Brain microvascular endothelial cell (primary cell): ENCODE measurements at regions not wholly inside any gene's neighbourhood (a gene's known extent, or its start where the extent isn't known, plus 50 kb on each side); places are given as distances from the start of the nearest gene placed in this dataset.

Experiments
- DNase-seq: peaks from one replicate; pipeline ENCODE4 v3.0.0-alpha.2; 2020
- H3K27ac ChIP-seq: fragments of 250-450 bp; sonication (Bioruptor Pico); 2 replicates; pipeline ENCODE4 v1.5.1; 2020; ENCODE audit warnings: mild to moderate bottlenecking, moderate library complexity
- H3K27me3 ChIP-seq: fragments of 250-450 bp; sonication (Bioruptor Pico); replicated peaks from 2 replicates; pipeline ENCODE4 v1.5.1; 2020; ENCODE audit warnings: mild to moderate bottlenecking
- H3K36me3 ChIP-seq: fragments of 250-450 bp; sonication (Bioruptor Pico); replicated peaks from 2 replicates; pipeline ENCODE4 v1.5.1; 2020; ENCODE audit warnings: mild to moderate bottlenecking
- H3K4me3 ChIP-seq: 2 replicates; pipeline ENCODE4 v1.5.1; 2011; ENCODE audit warnings: low read depth, mild to moderate bottlenecking, control low read depth, low read length, moderate library complexity
- in situ Hi-C: cut with HindIII; loops from 2 replicates; pipeline ENCODE4 v1.10.0; 2017; ENCODE audit warnings: low sequenced_read_pairs, low pct_ligation_motif_present
- TF ChIP-seq, protein P1 (sequence below): IDR thresholded peaks from 2 replicates; pipeline ENCODE4 v1.5.1; 2011; ENCODE audit warnings: low read depth, mild to moderate bottlenecking, moderate library complexity, low read length, control low read depth, inconsistent platforms; ENCODE audit errors: missing control alignments

DNA sequence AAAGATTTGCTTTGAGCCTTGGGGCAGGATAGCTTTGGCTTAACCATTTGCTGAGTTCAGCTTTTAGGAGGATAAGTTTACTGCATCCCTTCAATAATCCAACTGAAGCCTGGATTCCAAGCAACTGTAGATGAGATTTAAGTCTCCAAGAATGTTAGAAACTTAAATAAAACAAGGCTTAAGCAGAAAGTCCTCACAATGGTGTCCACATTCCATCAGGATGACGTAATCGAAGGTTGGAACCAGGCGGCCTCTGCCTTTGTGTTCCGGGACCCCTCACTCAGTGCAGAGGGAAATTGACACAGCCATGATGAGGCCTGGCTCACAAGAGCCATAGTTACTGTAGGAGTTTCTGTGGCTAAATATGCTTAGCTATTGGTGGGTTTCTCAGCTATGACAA, 260.4 kb downstream of the LPIN1 start:
- H3K4me3 ChIP-seq = no peak overlapping the region
- H3K36me3 ChIP-seq = no peaks in the 10 kb centered on the region
- in situ Hi-C loops = no loop called here
- no peaks in the 10 kb centered on the region for H3K27me3 ChIP-seq
- no peak overlapping the region for H3K27ac ChIP-seq
- TF ChIP-seq, protein P1, sequence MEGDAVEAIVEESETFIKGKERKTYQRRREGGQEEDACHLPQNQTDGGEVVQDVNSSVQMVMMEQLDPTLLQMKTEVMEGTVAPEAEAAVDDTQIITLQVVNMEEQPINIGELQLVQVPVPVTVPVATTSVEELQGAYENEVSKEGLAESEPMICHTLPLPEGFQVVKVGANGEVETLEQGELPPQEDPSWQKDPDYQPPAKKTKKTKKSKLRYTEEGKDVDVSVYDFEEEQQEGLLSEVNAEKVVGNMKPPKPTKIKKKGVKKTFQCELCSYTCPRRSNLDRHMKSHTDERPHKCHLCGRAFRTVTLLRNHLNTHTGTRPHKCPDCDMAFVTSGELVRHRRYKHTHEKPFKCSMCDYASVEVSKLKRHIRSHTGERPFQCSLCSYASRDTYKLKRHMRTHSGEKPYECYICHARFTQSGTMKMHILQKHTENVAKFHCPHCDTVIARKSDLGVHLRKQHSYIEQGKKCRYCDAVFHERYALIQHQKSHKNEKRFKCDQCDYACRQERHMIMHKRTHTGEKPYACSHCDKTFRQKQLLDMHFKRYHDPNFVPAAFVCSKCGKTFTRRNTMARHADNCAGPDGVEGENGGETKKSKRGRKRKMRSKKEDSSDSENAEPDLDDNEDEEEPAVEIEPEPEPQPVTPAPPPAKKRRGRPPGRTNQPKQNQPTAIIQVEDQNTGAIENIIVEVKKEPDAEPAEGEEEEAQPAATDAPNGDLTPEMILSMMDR = no peak
- peak; percentile 44 for DNase-seq

DNA sequence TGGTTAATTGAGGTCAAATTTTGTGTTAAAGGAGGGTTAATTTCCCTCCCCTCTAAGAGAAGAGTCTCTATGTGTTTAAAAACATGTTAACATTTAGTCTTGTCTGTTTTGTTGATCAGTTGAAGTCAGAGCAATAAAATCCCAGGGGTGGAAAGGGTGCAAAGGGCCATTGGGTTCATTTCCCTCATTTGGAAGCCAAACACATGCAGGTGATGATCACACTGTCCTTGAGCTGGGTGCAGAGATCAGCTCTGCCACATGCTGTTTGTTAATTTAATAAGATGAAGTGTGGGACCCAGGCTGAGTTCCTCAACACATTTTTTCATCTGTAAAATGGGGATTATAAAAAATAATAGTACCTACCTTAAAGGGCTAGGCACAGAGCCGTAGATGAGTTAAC, 260.9 kb downstream of the LPIN1 start:
- DNase-seq = no peak
- no peak overlapping the region for H3K4me3 ChIP-seq
- H3K36me3 ChIP-seq = no peaks in the 10 kb centered on the region
- H3K27ac ChIP-seq = no peak overlapping the region
- no peaks in the 10 kb centered on the region for H3K27me3 ChIP-seq
- TF ChIP-seq, protein P1 = no peak
- in situ Hi-C loops = no loop called here

DNA sequence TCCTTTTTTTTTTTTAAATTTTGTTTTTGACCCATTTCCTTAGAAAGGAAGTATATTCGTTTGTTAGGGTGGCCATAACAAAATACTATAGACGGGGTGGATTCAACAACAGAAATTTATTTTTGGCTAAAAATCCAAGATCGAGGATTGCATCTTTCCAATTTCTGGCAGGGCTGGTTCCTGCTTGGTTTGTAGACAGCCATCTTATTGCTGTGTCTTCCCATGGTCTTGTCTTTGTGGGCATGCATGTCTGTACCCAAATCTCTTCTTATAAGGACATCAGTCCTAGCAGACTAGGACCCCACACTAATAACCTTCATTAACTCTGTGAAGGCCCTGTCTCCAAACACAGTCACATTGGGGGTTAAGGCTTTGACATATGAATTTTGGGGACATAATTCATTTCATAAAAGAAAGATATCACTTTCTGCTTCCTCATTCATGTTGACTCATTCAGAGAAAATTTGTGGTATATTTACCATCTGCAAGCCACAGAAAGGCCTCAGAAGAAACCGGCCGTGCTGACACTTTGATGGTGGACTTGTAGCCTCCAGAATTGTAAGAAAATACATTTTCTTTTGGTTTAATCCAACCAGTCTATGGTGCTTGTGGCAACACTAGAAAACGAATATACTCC, 262.1 kb downstream of the LPIN1 start:
- DNase-seq = peak; percentile 67
- no peaks in the 10 kb centered on the region for H3K36me3 ChIP-seq
- no peaks in the 10 kb centered on the region for H3K27me3 ChIP-seq
- H3K27ac ChIP-seq = peak overlapping the region; percentile 48
- H3K4me3 ChIP-seq = no peak overlapping the region
- in situ Hi-C loops = no loop called here
- TF ChIP-seq, protein P1 = no peak

DNA sequence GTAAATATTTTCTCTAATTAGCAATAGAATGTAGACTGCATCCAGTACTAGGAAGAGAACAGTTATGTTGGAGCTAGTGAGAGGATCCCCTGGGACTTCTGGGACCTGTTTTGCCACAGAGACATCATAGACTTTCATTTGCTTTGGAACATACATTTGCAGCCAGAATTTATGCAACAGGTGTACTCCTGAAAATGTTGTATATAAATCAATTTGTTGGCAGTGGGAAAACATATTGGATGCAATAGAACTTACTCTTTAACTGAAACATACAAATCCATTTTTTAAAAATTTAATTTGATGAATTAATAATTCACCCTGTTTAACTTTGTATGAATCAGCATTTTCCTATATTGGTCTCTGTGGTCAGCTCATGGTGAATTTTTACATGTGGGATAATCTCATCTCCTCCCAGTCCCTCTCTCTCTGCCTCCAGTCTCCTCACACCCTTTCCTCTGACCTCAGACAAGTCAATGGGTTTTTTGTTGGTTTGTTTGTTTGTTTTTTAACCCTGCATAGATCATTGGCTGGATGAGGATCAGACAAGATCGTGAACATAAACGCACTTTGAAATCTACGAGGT, 263.0 kb downstream of the LPIN1 start:
- no peak for DNase-seq
- Histone ChIP-seq H3K27me3 (no peaks in the 10 kb centered on the region), H3K4me3 (no peak overlapping the region), H3K36me3 (no peaks in the 10 kb centered on the region), H3K27ac (no peak overlapping the region)
- TF ChIP-seq, protein P1 = no peak
- in situ Hi-C loops = no loop called here

DNA sequence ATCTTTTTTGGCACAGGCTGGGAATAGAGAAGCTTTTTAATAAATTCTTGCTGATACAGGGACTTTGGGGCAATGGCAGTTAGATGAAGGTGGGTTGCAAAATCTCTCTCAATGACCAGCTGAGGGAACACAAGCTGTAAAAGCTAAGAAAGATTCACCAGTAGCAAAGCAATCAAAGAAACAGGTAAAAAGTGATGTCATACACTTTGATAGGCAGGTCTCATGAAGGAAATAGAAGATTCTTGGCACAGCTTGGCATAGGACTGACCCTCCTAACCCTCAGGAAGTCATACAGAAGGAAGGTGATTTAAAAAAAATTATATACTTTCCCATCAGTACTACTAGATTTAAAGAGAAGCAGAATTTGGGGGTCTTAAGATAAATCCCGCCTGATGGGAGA, 263.6 kb downstream of the LPIN1 start:
- in situ Hi-C loops = no loop called here
- Histone ChIP-seq H3K27ac (no peak overlapping the region), H3K4me3 (no peak overlapping the region), H3K36me3 (no peaks in the 10 kb centered on the region), H3K27me3 (no peaks in the 10 kb centered on the region)
- TF ChIP-seq, protein P1 = no peak
- no peak for DNase-seq

DNA sequence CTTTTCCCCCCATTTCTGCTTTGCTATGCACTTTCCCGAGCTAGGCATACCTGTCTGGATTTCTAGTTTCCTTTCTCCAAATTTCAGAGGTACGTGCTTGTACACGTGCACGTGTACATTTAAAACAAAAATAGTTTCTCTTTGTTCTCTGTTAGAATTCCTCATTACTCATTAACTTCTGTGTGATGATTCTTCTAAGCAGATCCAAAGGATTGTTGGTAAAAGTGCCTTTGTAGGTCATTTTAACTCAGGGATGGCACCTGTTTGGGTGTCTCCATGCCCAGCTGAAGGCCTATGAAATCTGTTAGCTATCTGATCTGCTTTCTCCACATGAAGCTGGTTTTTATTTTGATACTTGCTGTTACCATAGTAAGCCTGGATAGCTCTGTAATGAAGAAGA, 264.3 kb downstream of the LPIN1 start:
- Histone ChIP-seq H3K27me3 (no peaks in the 10 kb centered on the region), H3K27ac (no peak overlapping the region), H3K4me3 (no peak overlapping the region), H3K36me3 (no peaks in the 10 kb centered on the region)
- in situ Hi-C loops = no loop called here
- DNase-seq = no peak
- TF ChIP-seq, protein P1 = no peak
